Stimulated activated CD8-positive, alpha-beta memory T cell treated with anti-CD3 and anti-CD28 coated beads, Interleukin-7, amount 100 ng/mL, for 4 hours (primary cell): ENCODE measurements at regions not wholly inside any gene's neighbourhood (a gene's known extent, or its start where the extent isn't known, plus 50 kb on each side); places are given as distances from the start of the nearest gene placed in this dataset.

Experiments
- DNase-seq, 2 donors: peaks; one replicate each; pipeline ENCODE4 v3.0.0-alpha.2; 2020; ENCODE audit warnings: low read depth in 2 of 2

DNA sequence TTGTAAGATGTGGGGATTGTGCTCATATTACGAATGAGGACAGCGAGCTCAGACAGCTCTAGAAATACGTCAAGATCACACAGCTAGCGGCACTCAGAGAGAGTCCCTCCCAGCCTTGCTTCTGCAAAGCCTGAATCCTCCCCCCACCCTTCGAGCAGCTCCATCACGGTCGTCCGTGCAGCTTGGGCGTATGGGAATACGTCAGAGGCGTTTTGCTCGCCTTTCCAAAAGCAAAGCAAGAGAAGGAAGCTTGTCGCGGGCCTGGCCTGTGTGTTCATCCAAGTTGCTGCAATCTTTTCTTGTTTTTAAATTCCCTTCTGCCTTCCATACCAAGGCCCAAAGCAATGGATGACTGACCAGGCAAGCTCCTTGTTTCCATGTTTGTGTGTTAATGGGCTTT lies 125.5 kb upstream of the IRF2BP2 start:
- DNase-seq = no peak

DNA sequence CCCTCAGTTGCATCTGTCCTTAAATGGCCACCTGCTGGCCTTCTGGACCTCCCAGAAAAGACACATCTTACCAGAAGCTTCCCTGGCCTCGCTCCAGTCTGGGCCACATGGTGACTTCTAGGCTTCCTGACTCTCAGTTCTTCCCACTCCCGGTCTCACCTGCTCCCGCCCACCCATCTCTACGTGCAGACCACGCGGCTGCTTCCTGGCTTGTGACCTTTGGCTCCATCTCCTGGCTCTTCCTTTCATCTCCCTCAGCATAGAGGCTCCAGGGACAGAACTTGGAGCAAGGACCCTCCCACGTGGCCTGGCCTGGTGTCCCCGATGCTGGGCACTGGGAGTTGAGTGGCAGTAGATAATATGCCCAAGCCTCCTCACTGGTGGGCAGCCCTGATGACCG lies 124.9 kb upstream of the IRF2BP2 start:
- no peak for DNase-seq

GRCh38 chr1:234734412-234734835 lies 124.4 kb upstream of the IRF2BP2 start:
- DNase-seq = no peak

GRCh38 chr1:234733427-234733826 lies 123.4 kb upstream of the IRF2BP2 start:
- DNase-seq = no peak

DNA sequence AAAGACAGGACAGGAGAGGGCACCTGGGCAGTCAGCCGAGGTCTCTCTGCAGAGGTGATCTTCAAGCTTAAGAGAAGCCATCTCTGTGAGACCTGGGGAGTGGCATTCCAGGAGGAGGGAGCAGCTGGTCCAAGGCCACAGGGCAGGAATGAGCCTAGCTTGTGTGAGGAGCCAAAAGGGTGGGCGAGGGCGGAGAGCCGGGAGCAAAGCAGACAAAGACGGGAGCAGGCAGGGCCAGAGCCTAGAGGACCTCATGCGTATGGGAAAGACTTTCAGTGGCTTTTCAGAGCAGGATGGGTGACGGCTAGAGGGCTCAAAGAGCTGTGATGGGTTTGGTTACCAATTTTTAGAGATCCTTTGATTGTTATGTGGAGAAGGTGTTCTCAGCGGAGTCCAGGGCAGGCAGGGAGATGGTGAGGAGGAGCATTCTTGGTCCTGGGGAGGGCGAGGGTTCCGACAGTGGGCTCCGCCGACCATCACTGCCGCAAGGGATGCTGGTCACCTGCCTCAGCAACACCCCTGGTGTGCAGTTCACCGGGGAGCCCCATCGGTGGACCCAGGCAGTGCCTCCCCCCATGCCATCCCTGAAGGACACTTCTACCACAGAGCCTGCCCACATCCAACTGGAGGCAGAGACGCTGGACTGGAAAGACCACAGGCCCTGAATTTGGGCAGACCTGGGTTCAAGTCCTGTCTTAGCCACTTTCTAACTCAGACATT lies 122.9 kb upstream of the IRF2BP2 start:
- no peak for DNase-seq

- no peak for DNase-seq
Measured at GRCh38 chr1:234732260-234732659, 122.3 kb upstream of the IRF2BP2 start.

GRCh38 chr1:234731569-234732085 lies 121.6 kb upstream of the IRF2BP2 start:
- DNase-seq = no peak

GRCh38 chr1:234730770-234731568 lies 121.0 kb upstream of the IRF2BP2 start:
- peak; percentile 29 to 30 for DNase-seq

GRCh38 chr1:234730475-234730769 lies 120.4 kb upstream of the IRF2BP2 start:
- no peak for DNase-seq

- no peak for DNase-seq
Measured at GRCh38 chr1:234729561-234730474, 119.8 kb upstream of the IRF2BP2 start.

- DNase-seq = no peak
Measured at GRCh38 chr1:234728740-234729139, 118.8 kb upstream of the IRF2BP2 start.

DNA sequence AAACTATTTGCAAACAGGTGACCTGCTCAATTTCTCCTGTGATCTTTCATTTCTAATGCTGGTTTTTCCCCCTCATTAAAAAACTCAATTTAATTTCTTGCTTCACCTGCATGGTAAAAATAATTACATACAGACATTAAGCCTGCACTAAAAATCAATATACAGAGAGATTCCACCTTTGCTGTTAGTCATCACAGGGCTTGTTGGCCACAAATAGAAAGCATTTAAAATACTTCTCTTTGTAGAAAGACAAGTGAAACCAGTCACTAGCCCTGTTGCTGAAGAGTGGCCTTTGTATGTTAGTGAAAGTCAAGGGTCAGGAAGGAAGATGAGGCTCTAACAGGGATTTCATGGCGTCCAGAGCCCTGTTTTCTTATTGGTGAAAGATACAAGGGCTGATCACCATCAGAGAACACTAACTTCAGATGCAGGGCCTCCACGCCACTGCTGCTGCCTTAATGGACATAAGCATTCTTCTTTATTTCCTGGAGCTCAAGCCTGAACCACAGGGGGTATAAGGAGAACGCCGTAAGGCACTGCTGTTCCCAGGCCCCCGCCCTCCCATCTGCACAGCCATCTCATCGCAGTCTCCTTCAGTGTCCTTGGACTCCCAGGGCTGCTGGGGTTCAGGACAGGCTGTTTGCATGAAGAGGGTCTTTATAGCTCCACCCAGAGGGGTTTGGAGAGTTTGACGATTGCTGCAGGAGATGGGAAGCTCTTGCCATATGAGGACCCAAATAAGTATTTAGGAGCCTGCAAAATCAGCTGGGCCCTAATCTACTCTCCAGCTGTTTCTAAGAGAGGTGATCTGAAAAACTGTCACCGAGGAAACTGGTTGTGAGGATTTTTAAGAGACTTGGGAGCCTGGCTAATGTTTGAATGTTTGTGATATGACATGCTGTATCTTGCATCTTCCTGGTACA lies 117.3 kb upstream of the IRF2BP2 start:
- no peak for DNase-seq

DNA sequence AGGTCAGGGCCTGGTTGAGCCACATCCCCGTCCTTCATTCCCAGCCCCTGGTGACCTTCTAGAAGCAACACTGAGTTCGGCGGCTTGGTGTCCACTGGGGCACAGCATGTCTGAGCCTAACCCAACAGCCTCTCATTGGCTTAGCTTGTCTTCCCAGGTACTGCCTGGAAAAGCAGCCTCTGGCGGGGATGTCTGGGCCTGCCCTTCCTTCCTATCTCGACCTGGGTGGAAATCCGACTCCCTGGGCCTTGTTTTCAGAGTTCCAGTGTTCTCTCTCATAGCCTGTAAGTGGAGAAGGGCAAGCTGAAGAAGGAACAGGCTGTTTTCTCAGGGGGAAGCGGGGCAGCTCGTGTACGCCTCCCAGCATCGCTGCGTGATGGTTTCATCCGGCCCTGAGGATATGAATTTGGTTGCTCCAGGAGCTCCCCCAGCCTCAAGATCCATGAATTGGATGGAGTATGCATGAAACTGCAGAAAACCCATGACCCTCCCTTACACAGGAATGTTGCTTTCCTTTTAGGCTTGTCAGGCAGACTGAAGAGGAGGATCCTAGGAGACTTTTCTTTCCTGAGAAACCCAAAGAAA lies 116.5 kb upstream of the IRF2BP2 start:
- no peak for DNase-seq

DNA sequence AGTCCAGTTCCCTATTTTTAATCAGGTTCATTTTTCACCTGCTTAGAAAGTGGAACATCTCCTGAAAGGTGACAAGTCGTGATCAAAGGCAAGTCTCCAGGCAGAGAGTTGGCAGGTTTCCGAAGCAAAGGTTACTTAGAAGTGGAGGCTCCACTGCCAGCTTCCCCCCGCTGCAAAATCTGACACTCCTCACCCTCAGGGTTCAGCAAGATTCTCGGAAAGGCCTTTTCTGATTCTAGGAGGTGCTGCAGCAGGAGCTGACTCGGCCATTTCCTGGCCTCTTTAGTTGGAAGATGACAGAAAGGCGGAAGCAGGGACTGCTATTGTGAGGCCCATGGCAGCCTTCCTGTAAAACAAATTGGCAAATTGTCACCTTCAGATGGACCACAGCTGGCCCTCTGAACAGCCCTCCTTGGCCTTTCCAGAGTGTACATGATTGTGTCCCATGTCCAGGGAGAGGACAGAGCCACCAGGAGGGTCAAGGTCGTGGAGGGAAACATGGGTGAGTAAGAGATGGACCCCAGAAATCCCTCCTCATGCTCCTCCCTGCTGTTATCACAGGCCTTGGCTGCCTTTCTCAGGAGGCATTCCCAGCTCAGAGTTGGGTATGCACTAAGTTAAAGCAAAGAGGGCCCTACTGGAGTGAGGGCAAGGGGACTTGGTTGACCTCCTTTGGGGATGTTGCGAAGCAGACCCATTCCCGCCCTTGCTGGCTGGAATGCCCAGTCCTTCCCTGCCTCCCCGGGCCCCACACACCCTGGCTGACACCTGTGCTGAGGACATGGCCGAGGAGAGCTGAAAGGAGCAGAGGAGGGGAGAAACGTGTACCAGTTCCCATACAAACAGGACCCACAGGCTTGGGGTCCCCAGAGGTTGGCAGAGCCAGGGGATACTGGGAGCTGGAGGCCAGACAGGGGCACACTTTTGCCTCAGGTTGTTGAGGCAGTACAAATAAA lies 115.5 kb upstream of the IRF2BP2 start:
- peak; percentile 57 to 68 for DNase-seq

DNA sequence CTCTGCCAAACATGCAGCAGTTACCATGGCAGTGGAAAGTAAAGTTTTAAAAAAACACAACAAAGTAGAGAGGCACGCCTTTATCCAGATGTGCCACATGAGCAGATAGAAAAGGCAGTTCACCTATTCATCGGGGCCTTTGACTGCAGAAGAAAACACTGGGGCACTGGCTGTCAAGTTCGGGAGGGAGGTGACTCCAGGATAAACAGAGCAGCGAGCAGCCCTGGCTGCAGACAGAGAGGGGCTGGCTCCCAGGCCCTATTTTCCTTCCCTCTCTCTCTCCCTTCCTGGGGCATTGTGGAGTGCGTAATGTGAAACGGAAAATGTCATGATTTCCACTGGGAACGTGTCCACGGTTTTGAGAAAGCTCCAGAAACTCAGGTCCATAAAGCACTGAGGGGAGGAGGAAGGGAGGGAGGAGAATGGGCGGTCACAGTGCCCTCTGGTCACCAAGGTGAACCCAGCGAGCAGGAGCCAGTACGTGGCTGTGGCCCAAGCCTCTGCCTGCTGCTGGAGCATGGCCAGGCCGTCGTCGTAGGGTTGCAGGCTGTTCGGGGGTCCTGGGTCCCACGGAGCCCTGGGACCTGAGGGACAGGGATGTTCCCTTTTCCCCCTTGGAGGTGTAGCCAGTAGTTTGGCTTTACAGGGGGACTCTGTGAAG lies 114.7 kb upstream of the IRF2BP2 start:
- DNase-seq = no peak

DNA sequence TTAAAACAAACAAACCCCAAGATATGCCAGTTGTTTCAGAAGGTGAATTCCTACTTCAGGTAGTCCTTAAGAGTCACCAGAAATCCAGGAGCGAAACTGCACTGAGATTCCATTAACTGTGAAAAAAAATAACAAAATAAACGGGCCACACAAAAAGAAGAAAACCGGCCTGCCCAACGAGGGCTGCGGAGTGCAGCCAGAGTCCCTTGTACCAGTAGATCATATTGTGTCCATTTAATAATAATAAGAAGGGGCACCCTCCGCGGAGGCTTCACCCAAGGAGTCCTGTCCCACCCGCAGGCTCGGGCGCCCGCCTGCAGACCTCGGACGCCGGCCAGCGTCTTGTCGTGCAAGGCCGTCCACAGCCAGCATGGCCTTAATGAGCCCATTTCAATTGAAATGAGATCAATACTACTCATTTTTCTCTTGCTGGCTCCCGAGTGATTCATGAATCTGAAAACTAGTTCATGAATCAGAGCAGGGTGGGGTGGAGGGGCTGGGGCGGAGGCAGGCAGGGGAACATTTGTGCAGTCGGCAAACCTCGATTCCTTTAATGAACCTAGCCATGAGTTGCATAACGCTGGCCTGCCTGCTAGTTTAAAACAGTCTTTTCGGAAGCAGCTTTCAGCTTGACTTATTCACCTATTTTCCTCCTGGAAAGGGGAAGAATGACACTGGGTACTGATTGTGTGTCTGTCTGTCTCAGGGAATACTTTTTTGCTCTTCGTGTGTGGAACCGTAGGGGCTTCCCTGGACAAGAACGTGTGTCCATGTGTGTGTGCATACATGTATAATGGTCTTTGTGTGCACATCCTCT lies 113.1 kb upstream of the IRF2BP2 start:
- peak; percentile 64 to 71 for DNase-seq

- no peak for DNase-seq
Measured at GRCh38 chr1:234722270-234722704, 112.3 kb upstream of the IRF2BP2 start.
